GM19395 (cell line): ENCODE measurements at regions not wholly inside any gene's neighbourhood (a gene's known extent, or its start where the extent isn't known, plus 50 kb on each side); places are given as distances from the start of the nearest gene placed in this dataset.
"Not testable (repeated sequence)": the region's sequence is repeated elsewhere in the genome, so short reads cannot be mapped to it uniquely, and the experiment has no call there.

Experiments used
- ATAC-seq: cut with Tn5 transposase; IDR thresholded peaks from one replicate; pipeline ENCODE4 v1.9.1; 2021; ENCODE audit warnings: mild to moderate bottlenecking, moderate library complexity; ENCODE audit not compliant: unreplicated experiment

DNA sequence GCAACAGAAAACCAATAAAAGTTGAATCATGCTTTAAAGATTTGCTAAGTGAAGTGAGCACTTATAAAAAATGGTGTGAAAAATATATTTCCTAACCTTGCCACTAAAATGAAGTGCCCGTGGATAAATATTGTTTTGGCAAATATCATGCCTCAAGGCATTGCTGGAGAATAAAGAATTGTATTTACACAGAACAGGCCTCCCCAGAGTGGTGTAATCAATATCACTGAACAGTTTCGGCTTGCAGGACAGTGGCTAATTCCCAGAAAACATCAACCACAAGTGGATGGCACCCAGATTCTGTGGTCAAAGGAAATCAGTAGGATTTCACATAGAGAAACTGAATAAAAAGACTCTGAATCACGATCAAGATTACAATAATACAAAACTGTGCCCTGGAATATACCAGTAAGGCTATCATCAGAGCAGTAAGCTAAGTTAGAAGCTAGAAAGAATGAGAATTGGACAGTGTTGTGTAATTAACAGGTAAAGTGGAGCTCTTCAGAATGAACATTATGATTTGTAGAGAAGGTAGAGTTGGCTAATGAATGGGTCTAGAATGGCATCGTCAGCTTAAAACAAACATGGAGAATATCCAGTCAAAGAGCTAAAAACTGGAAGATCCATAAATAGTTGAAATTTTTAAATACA is 1026.9 kb upstream of the ADGRB3 start:
- no peak for ATAC-seq

GRCh38 chr6:67606906-67607828 is 1027.9 kb upstream of the ADGRB3 start:
- no peak for ATAC-seq

- no peak for ATAC-seq
Observed at GRCh38 chr6:67594366-67594765, 1040.7 kb upstream of the ADGRB3 start.

DNA sequence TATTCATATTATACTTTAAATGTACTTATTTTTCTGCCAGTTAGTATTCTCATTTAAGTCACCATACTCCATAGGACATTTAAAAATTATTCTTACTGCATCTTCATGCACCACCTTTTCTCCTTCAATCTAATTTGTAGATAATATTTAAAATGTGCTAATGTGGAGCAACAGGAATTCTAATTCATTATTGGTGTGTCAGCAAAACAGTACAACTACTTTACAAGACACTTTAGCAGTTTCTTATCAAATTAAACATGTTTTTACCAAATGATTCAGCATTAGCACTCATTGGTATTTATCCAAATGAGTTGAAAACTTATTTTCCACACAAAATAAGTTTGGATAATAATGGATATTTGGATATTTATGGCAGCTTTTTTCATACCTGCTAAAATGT is 1041.8 kb upstream of the ADGRB3 start:
- ATAC-seq, result no peak

DNA sequence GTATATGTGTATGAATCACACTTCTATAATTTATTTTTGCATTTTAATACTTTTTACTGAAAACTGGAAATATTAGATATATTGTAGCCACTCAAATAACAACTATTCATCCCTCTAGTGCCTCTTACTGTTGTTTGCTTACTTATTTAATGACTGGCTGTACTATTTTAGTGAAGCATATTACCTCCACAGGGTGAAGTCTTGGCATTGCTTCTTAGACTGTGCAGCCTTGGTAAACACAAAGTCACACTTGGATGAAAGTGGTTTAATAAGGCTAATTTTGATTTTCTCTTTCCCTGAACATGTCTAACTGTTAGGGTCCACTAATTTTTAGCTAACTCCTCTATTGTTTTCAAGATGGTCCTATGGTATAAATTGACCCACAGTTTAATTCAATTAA is 1043.2 kb upstream of the ADGRB3 start:
- no peak for ATAC-seq

GRCh38 chr6:67567842-67568241 is 1067.2 kb upstream of the ADGRB3 start:
- ATAC-seq, result no peak

DNA sequence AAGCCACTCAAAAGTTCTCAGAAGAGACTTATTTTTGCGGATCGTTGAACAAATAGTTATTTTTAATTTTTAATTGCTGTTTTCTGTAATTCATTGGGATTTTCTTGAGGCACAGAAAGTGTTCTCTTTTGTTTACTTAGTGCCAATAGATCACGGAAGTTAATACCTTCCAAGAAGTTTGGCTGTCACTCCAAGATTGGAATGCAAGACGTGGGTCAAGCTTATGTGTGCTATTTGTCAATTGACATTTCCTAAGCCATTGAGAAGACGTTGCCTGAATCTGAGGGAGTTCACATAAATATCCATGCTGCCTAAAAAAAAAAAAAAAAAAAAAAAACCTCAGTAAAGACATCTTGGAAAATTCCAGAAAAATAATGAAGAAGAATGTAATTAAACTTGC is 1071.4 kb upstream of the ADGRB3 start:
- ATAC-seq, result no peak

- no peak for ATAC-seq
Observed at GRCh38 chr6:67560068-67560467, 1075.0 kb upstream of the ADGRB3 start.

- ATAC-seq, result no peak
Observed at GRCh38 chr6:67558985-67559384, 1076.1 kb upstream of the ADGRB3 start.

- ATAC-seq, result no peak
Observed at GRCh38 chr6:67544851-67545452, 1090.1 kb upstream of the ADGRB3 start.

DNA sequence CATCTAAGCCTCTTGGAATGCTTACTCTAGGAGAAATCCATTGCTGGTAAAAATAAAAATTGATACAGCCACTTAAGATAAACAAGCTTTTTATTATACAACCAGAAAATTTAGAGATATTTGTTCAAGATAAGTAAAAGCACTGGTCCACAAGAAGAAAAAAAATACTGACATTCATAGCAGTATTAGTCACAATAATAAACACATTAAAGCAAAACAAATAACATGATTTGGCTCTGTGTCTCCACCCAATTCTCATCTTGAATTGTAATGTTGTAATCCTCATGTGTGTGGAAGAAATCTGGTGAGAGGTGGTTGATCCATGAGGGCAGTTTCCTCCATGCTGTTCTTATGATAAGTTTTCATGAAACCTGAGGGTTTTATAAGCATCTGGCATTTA is 1093.5 kb upstream of the ADGRB3 start:
- ATAC-seq, result no peak

GRCh38 chr6:67538032-67538431 is 1097.0 kb upstream of the ADGRB3 start:
- no peak for ATAC-seq

DNA sequence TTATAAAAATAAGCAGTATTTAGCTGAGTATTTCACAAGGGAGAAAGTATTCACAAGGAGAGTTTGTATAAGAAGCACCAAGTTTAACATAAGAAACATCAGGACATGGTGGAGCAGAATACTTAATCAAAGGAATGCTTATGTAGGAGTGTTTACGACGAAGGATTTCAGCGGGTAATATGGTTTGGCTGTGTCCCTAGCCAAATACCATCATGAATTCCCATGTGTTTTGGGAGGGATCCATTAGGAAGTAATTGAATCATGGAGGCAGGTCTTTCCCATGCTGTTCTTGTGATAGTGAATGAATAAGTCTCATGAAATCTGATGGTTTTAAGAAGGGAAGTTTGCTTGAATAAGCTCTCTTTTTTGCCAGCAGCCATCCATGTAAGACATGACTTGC is 1099.1 kb upstream of the ADGRB3 start:
- ATAC-seq, result no peak

DNA sequence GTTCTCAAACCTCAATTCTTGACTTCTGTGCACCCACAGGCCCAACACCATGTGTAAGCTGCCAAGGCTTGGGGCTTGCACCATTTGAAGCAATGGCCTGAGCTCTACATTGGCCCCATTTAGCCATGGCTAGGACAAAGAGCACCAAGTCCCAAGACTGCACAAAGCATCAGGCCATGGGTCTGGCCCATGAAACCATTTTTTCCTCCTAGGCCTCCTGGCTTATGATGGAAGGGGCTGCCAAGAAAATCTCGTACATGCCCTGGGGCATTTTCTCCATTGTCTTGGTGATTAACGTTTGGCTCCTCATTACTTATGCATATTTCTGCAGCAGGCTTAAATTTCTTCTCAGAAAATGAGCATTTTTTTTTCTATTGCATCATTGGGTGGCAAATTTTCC is 1128.7 kb upstream of the ADGRB3 start:
- ATAC-seq, result no peak

DNA sequence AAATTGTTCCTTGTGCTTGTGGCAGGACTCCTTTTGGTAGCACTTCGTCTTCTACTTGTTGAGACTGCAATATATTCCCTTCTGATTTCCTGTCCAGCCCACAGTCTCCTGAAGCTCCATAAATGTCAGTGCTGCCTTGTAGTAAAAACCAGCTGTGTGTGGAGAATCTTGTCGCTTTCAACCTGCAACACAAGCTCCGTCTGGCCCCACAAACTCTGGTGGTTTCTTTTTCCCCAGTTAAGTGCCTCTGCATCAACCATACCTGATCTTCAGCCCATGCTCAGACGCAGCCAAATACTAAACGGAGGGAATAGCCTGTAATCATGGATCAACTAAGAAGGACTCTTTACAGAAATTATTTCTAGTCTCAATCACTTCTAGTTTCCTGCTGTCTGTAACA is 1133.3 kb upstream of the ADGRB3 start:
- ATAC-seq, result no peak

DNA sequence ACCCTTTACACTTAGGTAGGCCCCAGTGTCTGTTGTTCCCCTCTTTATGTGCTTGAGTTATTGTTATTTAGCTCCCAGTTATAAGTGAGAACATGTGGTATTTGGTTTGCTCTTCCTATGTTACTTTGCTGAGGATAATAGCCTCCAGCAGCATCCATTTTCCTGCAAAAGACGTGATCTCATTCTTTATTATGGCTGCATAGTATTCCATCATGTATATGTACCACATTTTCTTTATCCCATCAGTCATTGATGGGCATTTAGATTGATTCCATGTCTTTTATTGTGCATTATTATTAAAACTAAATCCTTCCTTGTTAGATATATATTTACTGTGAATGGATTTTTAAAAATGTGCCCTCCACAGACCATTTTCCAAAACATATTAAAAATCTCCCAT is 1137.3 kb upstream of the ADGRB3 start:
- no peak for ATAC-seq

DNA sequence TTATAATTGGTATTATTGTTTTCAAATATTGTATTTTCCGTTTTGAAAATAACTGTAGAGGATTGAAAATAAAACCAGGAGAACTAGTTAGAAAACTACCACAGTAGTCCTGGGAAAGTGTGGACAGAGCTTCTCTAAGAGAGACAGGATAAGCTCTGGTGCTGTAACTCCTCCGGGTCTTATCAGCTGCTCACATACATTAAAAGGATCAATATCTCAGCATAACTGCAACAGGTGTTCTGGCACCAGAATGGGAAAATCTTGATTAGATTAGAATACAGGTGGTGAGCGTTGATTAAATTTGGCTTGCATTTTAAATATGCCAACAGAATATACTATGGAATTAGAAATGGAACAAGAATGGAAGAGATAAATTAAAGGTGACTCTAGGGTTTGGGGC is 1138.9 kb upstream of the ADGRB3 start:
- no peak for ATAC-seq

DNA sequence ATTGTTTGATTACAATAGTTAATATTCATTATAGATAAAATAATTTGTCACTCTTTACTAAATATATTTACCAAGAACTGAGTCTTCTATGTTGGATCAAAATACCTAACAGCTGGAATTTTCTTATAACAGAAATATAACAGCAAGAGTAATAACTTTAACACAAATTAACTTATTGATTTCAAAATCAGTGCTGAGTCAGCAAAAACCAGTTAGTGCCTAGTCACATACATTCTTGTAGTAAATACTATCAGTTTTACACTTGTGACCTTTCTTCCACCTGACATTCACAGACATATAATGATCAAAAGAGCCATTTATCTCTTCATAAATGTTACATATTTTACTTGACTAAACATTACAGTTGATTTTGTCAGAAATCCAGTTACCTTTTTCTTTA is 1141.4 kb upstream of the ADGRB3 start:
- ATAC-seq, result no peak

GRCh38 chr6:67475700-67476099 is 1159.4 kb upstream of the ADGRB3 start:
- ATAC-seq, result no peak

- no peak for ATAC-seq
Observed at GRCh38 chr6:67467341-67467740, 1167.7 kb upstream of the ADGRB3 start.

DNA sequence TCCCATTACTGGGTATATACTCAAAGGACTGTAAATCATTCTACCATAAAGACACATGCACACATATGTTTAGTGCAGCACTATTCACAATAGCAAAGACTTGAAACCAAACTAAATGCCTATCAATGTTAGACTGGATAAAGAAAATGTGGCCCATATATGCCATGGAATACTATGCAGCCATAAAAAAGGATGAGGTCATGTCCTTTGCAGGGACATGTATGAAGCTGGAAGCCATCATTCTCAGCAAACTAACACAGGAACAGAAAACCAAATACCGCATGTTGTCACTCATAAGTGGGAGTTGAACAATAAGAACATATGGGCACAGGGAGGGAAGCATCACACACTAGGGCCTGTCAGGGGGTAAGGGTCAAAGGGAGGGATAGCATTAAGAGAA is 1172.4 kb upstream of the ADGRB3 start:
- ATAC-seq, result not testable (repeated sequence)

DNA sequence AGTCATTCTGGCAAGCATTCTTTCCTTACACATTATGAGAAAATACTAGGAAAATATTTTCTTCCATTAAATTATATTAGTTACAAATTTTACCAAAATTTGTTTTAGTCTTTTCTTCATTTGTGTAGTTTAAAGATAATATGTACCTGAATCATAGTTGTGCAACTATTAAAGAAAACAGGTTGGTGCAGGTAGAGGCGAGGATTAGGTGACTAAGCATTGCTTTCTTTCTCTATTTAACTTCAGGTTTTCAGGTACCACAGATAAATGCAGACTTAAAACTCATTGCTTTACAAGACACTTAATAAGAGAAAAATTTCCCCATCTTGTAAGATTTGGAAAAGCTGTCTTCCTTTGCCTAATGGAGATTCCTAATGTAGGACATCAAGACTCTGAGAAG is 1175.5 kb upstream of the ADGRB3 start:
- ATAC-seq, result no peak
